NT2/D1 (cell line): ENCODE measurements at regions not wholly inside any gene's neighbourhood (a gene's known extent, or its start where the extent isn't known, plus 50 kb on each side); places are given as distances from the start of the nearest gene placed in this dataset.

Experiments used
- DNase-seq: peaks from one replicate; pipeline ENCODE4 v3.0.0-alpha.2; 2011; ENCODE audit warnings: low read depth, low spot score
- H3K27me3 ChIP-seq: 2 replicates; pipeline ENCODE4 v1.6.0; 2011; ENCODE audit warnings: mild to moderate bottlenecking; ENCODE audit not compliant: insufficient read length, insufficient read depth
- H3K36me3 ChIP-seq: 2 replicates; pipeline ENCODE4 v1.6.1; 2011; ENCODE audit warnings: mild to moderate bottlenecking, low read length, mixed read lengths; ENCODE audit not compliant: insufficient read depth, insufficient read length
- H3K4me1 ChIP-seq: 2 replicates; pipeline ENCODE4 v1.5.1; 2011; ENCODE audit not compliant: insufficient read depth, insufficient read length
- H3K4me3 ChIP-seq: 2 replicates; pipeline ENCODE4 v1.5.1; 2011; ENCODE audit warnings: low read depth; ENCODE audit not compliant: insufficient read length
- H3K9ac ChIP-seq: 2 replicates; pipeline ENCODE4 v1.6.0; 2011; ENCODE audit warnings: low read depth; ENCODE audit not compliant: insufficient read length
- H3K9me3 ChIP-seq: 2 replicates; pipeline ENCODE4 v1.5.1; 2011; ENCODE audit warnings: mild to moderate bottlenecking, low read length; ENCODE audit not compliant: insufficient read depth
- SUZ12 ChIP-seq: IDR thresholded peaks from 2 replicates; pipeline ENCODE4 v1.6.1; 2011; ENCODE audit not compliant: insufficient read length, insufficient read depth; ENCODE audit errors: extremely low read depth
- YY1 ChIP-seq: IDR thresholded peaks from 2 replicates; pipeline ENCODE4 v1.6.1; 2011; ENCODE audit not compliant: insufficient read length, insufficient read depth
- ZNF274 ChIP-seq: IDR thresholded peaks from 2 replicates; pipeline ENCODE4 v1.6.1; 2011; ENCODE audit warnings: mild to moderate bottlenecking, low read depth, low read length

DNA sequence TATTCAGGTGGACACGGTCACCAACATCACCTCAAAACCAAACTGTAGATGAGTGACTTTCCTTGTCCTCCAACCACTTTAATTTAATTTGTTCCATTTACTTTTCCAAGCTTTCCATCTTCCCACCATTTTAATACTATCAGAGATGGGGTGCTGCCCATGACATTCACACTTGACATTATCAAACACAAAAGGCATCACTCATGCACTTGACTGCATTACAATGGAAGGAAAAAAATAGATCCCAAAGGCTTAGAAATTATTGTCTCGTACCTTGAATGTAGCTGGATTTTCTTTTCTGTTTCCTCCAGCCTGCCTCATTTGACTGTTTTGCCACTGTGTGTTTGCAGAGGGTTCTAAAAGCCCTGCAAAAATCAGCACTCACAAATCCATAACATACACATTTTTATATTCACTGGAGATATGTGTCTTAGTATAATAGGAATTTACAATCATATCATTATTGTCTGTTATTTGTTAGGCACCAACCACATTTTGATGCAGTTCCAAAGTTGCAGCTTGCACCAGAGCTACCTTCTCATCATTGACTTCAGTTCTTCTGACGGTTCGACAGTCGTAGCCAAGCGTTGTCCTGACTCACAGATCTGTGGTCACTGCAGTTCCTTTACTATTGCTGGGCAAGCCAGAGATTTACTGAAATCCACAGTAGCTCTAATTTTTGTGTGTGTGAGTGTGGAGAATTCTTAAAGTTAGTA, 712.3 kb upstream of the WWC1 start:
- no peak overlapping the region for H3K9ac ChIP-seq
- H3K36me3 ChIP-seq, result no peaks in the 10 kb centered on the region
- TF ChIP-seq ZNF274, result no peak
- no peak for TF ChIP-seq SUZ12
- TF ChIP-seq YY1, result no peak
- H3K9me3 ChIP-seq, result no peaks in the 10 kb centered on the region
- no peaks in the 10 kb centered on the region for H3K4me1 ChIP-seq
- no peak for DNase-seq
- H3K27me3 ChIP-seq, result peaks cover 14% of the 10 kb centered on the region
- no peak overlapping the region for H3K4me3 ChIP-seq

DNA sequence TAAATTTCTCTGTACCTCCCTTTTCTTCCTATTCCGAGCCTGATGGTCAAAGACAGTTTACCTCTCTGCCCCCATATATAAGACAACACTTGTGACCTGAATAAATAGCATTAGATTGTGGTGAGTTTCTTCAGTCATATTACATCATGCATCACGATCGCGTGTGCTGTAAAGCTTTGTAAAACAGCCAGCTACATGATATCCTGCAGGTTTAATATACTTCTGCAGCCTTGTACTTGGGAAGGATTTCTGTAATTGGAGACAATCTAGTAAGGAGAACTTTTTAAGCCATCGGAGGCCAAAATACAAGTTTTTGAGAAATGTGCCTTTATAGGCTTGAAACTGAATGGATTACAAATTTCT, 711.8 kb upstream of the WWC1 start:
- no peak for TF ChIP-seq YY1
- no peak for TF ChIP-seq SUZ12
- TF ChIP-seq ZNF274, result no peak
- no peaks in the 10 kb centered on the region for H3K4me1 ChIP-seq
- no peak overlapping the region for H3K9ac ChIP-seq
- no peak for DNase-seq
- H3K27me3 ChIP-seq, result peaks cover 10% of the 10 kb centered on the region
- H3K9me3 ChIP-seq, result no peaks in the 10 kb centered on the region
- H3K36me3 ChIP-seq, result no peaks in the 10 kb centered on the region
- H3K4me3 ChIP-seq, result no peak overlapping the region

DNA sequence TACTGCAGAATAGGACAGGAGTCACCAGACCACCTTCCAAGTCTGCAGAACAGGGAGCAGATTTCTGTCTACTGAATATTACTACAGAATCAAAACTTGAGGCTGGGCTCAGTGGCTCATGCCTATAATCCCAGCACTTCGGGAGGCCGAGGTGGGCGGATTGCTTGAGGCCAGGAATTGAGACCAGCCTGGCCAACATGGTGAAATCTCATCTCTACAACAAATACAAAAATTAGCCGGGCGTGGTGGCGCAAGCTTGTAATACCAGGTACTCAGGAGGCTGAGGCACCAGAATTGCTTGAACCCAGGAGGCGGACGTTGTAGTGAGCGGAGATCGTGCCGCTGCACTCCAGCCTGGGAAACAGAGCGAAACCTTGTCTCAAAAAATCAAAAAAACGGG, 710.8 kb upstream of the WWC1 start:
- Histone ChIP-seq H3K4me3 (no peak overlapping the region), H3K9me3 (no peaks in the 10 kb centered on the region), H3K4me1 (no peaks in the 10 kb centered on the region), H3K9ac (no peak overlapping the region), H3K27me3 (peaks cover 2% of the 10 kb centered on the region), H3K36me3 (no peaks in the 10 kb centered on the region)
- TF ChIP-seq YY1 (no peak), SUZ12 (no peak), ZNF274 (no peak)
- no peak for DNase-seq

DNA sequence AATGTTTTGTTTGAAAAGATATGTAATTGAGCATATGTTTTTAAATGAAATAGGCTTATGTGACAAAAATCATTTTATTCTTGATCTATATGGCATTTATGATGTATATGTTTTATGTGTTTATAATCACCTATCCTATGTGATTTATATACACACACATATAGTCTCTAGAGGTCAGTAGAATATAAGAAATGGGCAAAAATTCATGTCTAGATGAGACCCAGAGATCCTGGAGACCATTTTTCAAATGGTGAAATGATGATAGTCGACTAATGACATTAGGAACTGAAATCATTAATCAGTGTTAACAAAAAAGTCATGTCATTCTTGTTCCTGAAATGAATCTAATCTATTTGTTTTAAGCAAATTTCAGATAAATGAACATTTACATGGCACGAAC, 709.2 kb upstream of the WWC1 start:
- Histone ChIP-seq H3K9ac (no peak overlapping the region), H3K36me3 (no peaks in the 10 kb centered on the region), H3K4me1 (no peaks in the 10 kb centered on the region), H3K4me3 (no peak overlapping the region), H3K9me3 (no peaks in the 10 kb centered on the region), H3K27me3 (no peaks in the 10 kb centered on the region)
- TF ChIP-seq ZNF274 (no peak), SUZ12 (no peak), YY1 (no peak)
- DNase-seq, result no peak

DNA sequence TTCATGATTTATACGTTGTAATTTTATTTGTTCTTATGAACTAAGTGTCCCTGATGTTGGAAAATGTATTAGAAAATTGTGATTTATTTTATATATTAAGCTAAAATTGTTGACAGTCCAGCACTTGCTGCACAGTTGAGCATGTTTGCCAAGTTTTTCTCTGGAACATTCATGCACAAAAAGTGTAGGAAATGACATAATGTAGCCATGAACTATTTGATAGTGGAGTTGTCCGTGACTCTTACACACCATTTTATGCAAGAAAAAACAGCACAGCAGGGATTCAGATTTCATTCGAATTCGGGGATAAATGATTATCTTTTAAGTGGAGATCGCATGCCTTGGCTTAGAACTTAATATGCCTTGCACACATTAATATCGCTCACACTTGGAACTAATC, 708.6 kb upstream of the WWC1 start:
- Histone ChIP-seq H3K9ac (no peak overlapping the region), H3K4me3 (no peak overlapping the region), H3K9me3 (no peaks in the 10 kb centered on the region), H3K4me1 (no peaks in the 10 kb centered on the region), H3K36me3 (no peaks in the 10 kb centered on the region), H3K27me3 (no peaks in the 10 kb centered on the region)
- no peak for DNase-seq
- TF ChIP-seq SUZ12 (no peak), ZNF274 (no peak), YY1 (no peak)

DNA sequence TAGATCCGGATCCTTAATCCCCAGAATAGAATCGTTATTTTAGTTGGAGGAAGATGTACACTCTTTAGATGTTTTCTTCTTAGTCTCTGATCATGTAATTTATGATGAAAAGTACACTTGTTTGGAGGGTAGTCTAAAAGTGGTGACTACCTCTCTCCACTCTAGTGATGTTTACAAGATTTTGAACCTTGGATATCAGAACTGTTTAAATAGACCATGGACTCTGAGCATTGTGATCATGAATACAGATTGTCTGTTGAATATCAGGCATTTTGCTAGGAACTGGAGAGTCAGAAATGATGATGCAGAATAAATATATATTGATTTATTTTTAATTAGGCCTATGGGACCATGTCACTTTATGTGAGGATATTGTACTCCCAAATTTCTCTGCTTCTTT, 706.3 kb upstream of the WWC1 start:
- Histone ChIP-seq H3K36me3 (no peaks in the 10 kb centered on the region), H3K9me3 (no peaks in the 10 kb centered on the region), H3K9ac (no peak overlapping the region), H3K4me3 (no peak overlapping the region), H3K27me3 (no peaks in the 10 kb centered on the region), H3K4me1 (no peaks in the 10 kb centered on the region)
- no peak for DNase-seq
- no peak for TF ChIP-seq ZNF274
- TF ChIP-seq SUZ12, result no peak
- TF ChIP-seq YY1, result no peak

DNA sequence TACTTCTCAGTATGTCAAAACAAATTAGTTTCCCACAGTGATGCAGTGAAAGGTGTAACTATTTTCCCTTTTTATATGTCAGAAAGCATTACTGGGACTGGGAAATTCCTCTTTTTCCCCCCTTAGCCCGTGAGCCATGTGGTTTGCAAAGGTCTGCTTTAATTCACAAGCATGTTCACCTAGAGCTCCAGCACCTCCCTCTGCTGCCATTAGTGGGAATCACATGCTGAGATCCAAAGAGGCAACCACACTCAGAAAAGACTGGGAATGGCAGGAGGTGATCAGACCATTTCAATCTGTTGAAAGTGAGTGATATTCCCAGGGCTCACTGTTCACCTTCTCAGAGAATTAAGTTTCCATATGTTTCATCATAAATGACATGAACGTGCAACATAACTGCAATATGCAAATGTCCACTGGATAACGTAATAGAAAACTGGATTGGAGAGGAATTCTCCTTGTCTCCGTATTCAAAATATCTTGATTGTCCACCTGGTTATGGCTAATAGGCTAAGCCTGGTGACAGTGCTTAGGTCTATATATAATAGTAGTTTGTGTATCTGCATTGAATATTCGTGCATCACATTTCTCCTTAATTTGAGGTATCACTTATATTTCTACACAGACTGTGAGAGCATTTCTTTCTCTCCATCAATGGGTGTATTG, 703.5 kb upstream of the WWC1 start:
- H3K4me3 ChIP-seq, result no peak overlapping the region
- peak; percentile 42 for DNase-seq
- no peaks in the 10 kb centered on the region for H3K9me3 ChIP-seq
- no peak for TF ChIP-seq ZNF274
- TF ChIP-seq SUZ12, result no peak
- no peak for TF ChIP-seq YY1
- H3K4me1 ChIP-seq, result no peaks in the 10 kb centered on the region
- no peaks in the 10 kb centered on the region for H3K27me3 ChIP-seq
- H3K36me3 ChIP-seq, result no peaks in the 10 kb centered on the region
- no peak overlapping the region for H3K9ac ChIP-seq
